ENCODE measurements at regions not wholly inside any gene's neighbourhood (a gene's known extent, or its start where the extent isn't known, plus 50 kb on each side); places are given as distances from the start of the nearest gene placed in this dataset.

GRCh38 chr15:77874063-77874462, 203.4 kb downstream of the TBC1D2B start:
- Histone ChIP-seq H2BK120ac (replicated peaks; ENCODE audit: low read depth, low read length) (no peak overlapping the region), H3K56ac (replicated peaks; ENCODE audit: insufficient read length, low read depth, low read length) (no peak overlapping the region), H3K23ac (ENCODE audit: insufficient read length) (no peak overlapping the region), H3K79me1 (ENCODE audit: low read depth, low read length) (no peaks in the 10 kb centered on the region), H2AK5ac (ENCODE audit: low read depth, low read length) (no peak overlapping the region), H3K4me1 (replicated peaks in 1 of 4; ENCODE audit: control insufficient read depth in 3 of 4, insufficient read depth in 4 of 4, low read length in 3 of 4) (no peaks in the 10 kb centered on the region), H3K23me2 (ENCODE audit: low read depth, low read length) (no peaks in the 10 kb centered on the region), H2AFZ (ENCODE audit: low read length) (no peak overlapping the region), H2BK5ac (ENCODE audit: low read depth, low read length) (no peak overlapping the region), H3K9me3 (ENCODE audit: insufficient read depth in 2 of 2, low read depth in 1 of 2, low read length in 1 of 2) (no peaks in the 10 kb centered on the region), H4K5ac (ENCODE audit: insufficient read length, low read depth, low read length) (no peak overlapping the region), H3K79me2 (ENCODE audit: control insufficient read depth in 1 of 2, insufficient read depth in 2 of 2, low read length in 2 of 2) (no peaks in the 10 kb centered on the region), H3K4me3 (ENCODE audit: extremely low read depth in 1 of 4, insufficient read depth in 2 of 4, low read depth in 3 of 4, low read length in 4 of 4) (no peak overlapping the region), H3K9ac (replicated peaks in 1 of 4; ENCODE audit: extremely low read depth in 1 of 4, low read depth in 3 of 4, low read length in 3 of 4) (no peak overlapping the region), H3K18ac (ENCODE audit: extremely low read depth, low read length) (no peak overlapping the region), H3K14ac (ENCODE audit: insufficient read length) (no peak overlapping the region), H4K8ac (ENCODE audit: extremely low read depth, insufficient read depth, low read length) (no peak overlapping the region), H2BK12ac (ENCODE audit: low read depth, low read length) (no peak overlapping the region), H2BK20ac (ENCODE audit: low read length) (no peak overlapping the region), H3K27ac (ENCODE audit: low read depth, low read length) (no peak overlapping the region), H3K4me2 (ENCODE audit: insufficient read depth in 1 of 2, low read depth in 2 of 2, low read length in 2 of 2) (no peak overlapping the region), H3K36me3 (ENCODE audit: control insufficient read depth in 2 of 4, insufficient read depth in 4 of 4, low read length in 3 of 4) (no peaks in the 10 kb centered on the region), H4K20me1 (replicated peaks in 1 of 2; ENCODE audit: control insufficient read depth in 1 of 2, insufficient read depth in 2 of 2, low read length in 2 of 2) (no peaks in the 10 kb centered on the region), H4K91ac (replicated peaks; ENCODE audit: insufficient read length, low read length) (no peak overlapping the region), H3K4ac (replicated peaks; ENCODE audit: insufficient read length, low read depth, low read length) (no peak overlapping the region), H2BK15ac (ENCODE audit: low read length) (no peak overlapping the region), H3K27me3 (replicated peaks in 1 of 4; ENCODE audit: control insufficient read depth in 3 of 4, extremely low read depth in 1 of 4, insufficient read depth in 3 of 4, low read length in 3 of 4) (0 out of 7 replicates have a peak, but pooled peaks cover 0 to 2% (median 0%) of the 10 kb centered on the region in 4 experiments)
- DNase-seq (ENCODE audit: low read depth in 1 of 2, low spot score in 2 of 2), result no peak
- WGBS, 2 experiments (ENCODE audit: extremely low coverage in 1 of 2, insufficient coverage in 1 of 2, insufficient read length in 1 of 2, insufficient replicate concordance in 2 of 2, low coverage in 1 of 2, low lambda C conversion rate in 2 of 2, missing lambda C conversion rate in 1 of 2), result 81% methylated on average over 4 of the region's 4 CpGs; no CpG with 5 or more reads in 1 of the 2 experiments
- POLR2A ChIA-PET (ENCODE audit: partially characterized antibody), result no interaction called here
- CTCF ChIA-PET (ENCODE audit: partially characterized antibody), result interaction anchor here (0.7 to 2.9 kb wide), 14 partner anchors 12 to 329 kb away, joined by 3 to 12 read pairs (median 5); no protein-coding TSS in a partner anchor
- no peak for FAIRE-seq
- TF ChIP-seq CHD2 (IDR thresholded peaks at IDR 0.05; ENCODE audit: low read length) (no peak), RFX5 (IDR thresholded peaks at IDR 0.05; ENCODE audit: borderline replicate concordance, low read depth, low read length) (no peak), CTCF (IDR thresholded peaks at IDR 0.05; ENCODE audit: control extremely low read depth in 1 of 3, insufficient read depth in 1 of 3, low read depth in 1 of 3, low read length in 3 of 3) (no peak), SP2 (IDR thresholded peaks at IDR 0.05; ENCODE audit: low read length) (no peak), JUND (IDR thresholded peaks at IDR 0.05; ENCODE audit: low read length) (no peak), POLR2A (IDR thresholded peaks at IDR 0.05; ENCODE audit: control extremely low read depth in 1 of 2, low read depth in 2 of 2, low read length in 2 of 2) (no peak), CTBP2 (IDR thresholded peaks at IDR 0.05; ENCODE audit: borderline replicate concordance, insufficient read depth, insufficient read length, low read length) (no peak), ATF2 (IDR thresholded peaks at IDR 0.05; ENCODE audit: low read length) (no peak), ZNF274 (IDR thresholded peaks at IDR 0.05; ENCODE audit: borderline replicate concordance, extremely low read depth, low read length) (no peak), SIN3A (conservative IDR thresholded peaks at IDR 0.05 in 1 of 2, IDR thresholded peaks at IDR 0.05 in 1 of 2; ENCODE audit: low read depth in 1 of 2, low read length in 2 of 2) (no peak), TBP (IDR thresholded peaks at IDR 0.05; ENCODE audit: low read depth, low read length) (no peak)

All from H1 (cell line).